Panc1 (cell line): ENCODE measurements at regions not wholly inside any gene's neighbourhood (a gene's known extent, or its start where the extent isn't known, plus 50 kb on each side); places are given as distances from the start of the nearest gene placed in this dataset.

ENCODE experiments used
- ATAC-seq: fragments of 200-7000 bp; cut with Tn5 transposase; 2 replicates; pipeline ENCODE4 v1.9.1; 2020; ENCODE audit warnings: mild to moderate bottlenecking, moderate library complexity
- BruUV-seq: library from RNA; stranded (reverse); fragments of 400-500 nt; replicated peaks from 2 replicates; lab custom pipeline; 2021; lab: Mats Ljungman, UMichigan
- CTCF ChIA-PET: fragments of 300-600 bp; sonication (Branson Sonifier 250); formaldehyde crosslinking; loops from one replicate; lab custom pipeline; 2022; ENCODE audit warnings: antibody characterized with exemption; lab: Charles Lee
- POLR2A ChIA-PET: fragments of 300-600 bp; sonication (Branson Sonifier 250); formaldehyde crosslinking; loops from one replicate; lab custom pipeline; 2022; ENCODE audit warnings: antibody characterized with exemption; lab: Charles Lee
- DNase-seq: peaks from one replicate; pipeline ENCODE4 v3.0.0-alpha.2; 2010; ENCODE audit warnings: low read depth, low spot score
- H3K27ac ChIP-seq: 2 replicates; pipeline ENCODE4 v1.5.1; 2011; ENCODE audit warnings: mild to moderate bottlenecking, low read length, inconsistent platforms
- H3K27me3 ChIP-seq: fragments of 200-500 bp; sonication (Bioruptor generic); 2 replicates; pipeline ENCODE4 v1.6.0; 2014; ENCODE audit warnings: low read length, inconsistent platforms; ENCODE audit not compliant: control insufficient read depth, insufficient read depth
- H3K36me3 ChIP-seq: fragments of 200-500 bp; sonication (Bioruptor generic); 2 replicates; pipeline ENCODE4 v1.5.1; 2014; ENCODE audit warnings: inconsistent platforms, mild to moderate bottlenecking, low read length, moderate library complexity; ENCODE audit not compliant: control insufficient read depth, insufficient read depth
- H3K4me1 ChIP-seq: 2 replicates; pipeline ENCODE4 v1.5.1; 2011; ENCODE audit warnings: inconsistent platforms, mild to moderate bottlenecking, low read length, moderate library complexity; ENCODE audit not compliant: control insufficient read depth, insufficient read depth
- H3K4me3 ChIP-seq, 2 experiments: 2 replicates each; pipeline ENCODE4 v1.5.1; 2011 to 2012; ENCODE audit warnings: low read depth in 2 of 2, low read length in 2 of 2, mild to moderate bottlenecking in 2 of 2, inconsistent platforms in 1 of 2, moderate library complexity in 1 of 2
- H3K9me3 ChIP-seq: fragments of 200-500 bp; sonication (Bioruptor generic); 2 replicates; pipeline ENCODE4 v1.5.1; 2014; ENCODE audit warnings: low read depth, mild to moderate bottlenecking, inconsistent platforms, low read length, moderate library complexity; ENCODE audit not compliant: control insufficient read depth, insufficient read depth
- CTCF ChIP-seq: fragments of 450-650 bp; IDR thresholded peaks from 2 replicates; pipeline ENCODE4 v1.5.1; 2017; ENCODE audit warnings: mild to moderate bottlenecking
- POLR2AphosphoS5 ChIP-seq: IDR thresholded peaks from 2 replicates; pipeline ENCODE4 v1.6.1; 2012; ENCODE audit warnings: mild to moderate bottlenecking, low read depth, low read length, moderate library complexity
- REST ChIP-seq, 2 experiments: IDR thresholded peaks; 2 replicates each; pipeline ENCODE4 v1.6.1; 2011 to 2012; ENCODE audit warnings: low read depth in 2 of 2, control low read depth in 1 of 2, low read length in 1 of 2, mild to moderate bottlenecking in 1 of 2, moderate library complexity in 1 of 2; ENCODE audit not compliant: insufficient read depth in 1 of 2
- SIN3A ChIP-seq: IDR thresholded peaks from 2 replicates; pipeline ENCODE4 v1.6.1; 2012; ENCODE audit warnings: low read depth, mild to moderate bottlenecking, low read length, moderate library complexity, borderline replicate concordance; ENCODE audit not compliant: insufficient read depth
- TCF7L2 ChIP-seq: IDR thresholded peaks from 2 replicates; pipeline ENCODE4 v1.6.1; 2011; ENCODE audit warnings: mild to moderate bottlenecking, low read depth, low read length, inconsistent platforms
- in situ Hi-C: cut with HindIII; loops from 2 replicates; pipeline ENCODE4 v1.10.0; 2016; ENCODE audit warnings: low sequenced_read_pairs, low pct_unique_long_range_greater_than_20kb
- intact Hi-C: fragments of 100-400 bp; cut with micrococcal nuclease; formaldehyde crosslinking; loops from one replicate; pipeline ENCODE4 v1.10.0; 2022; ENCODE audit not compliant: unreplicated experiment

- BruUV-seq: no TSS peak
- ATAC-seq (no peak), DNase-seq (no peak)
- Histone ChIP-seq H3K36me3 (no peaks in the 10 kb centered on the region), H3K27ac (no peak overlapping the region), H3K4me1 (peaks cover 19% of the 10 kb centered on the region), H3K27me3 (no peaks in the 10 kb centered on the region), H3K9me3 (no peaks in the 10 kb centered on the region), H3K4me3 (no peak overlapping the region)
- no peak for TF ChIP-seq REST (IDR thresholded peaks at IDR 0.05; ENCODE audit: insufficient read depth in 1 of 2, low read depth in 2 of 2, low read length in 1 of 2)
- TF ChIP-seq CTCF: no peak
- TF ChIP-seq TCF7L2: no peak
- TF ChIP-seq SIN3A: no peak
- no peak for TF ChIP-seq POLR2AphosphoS5
- ChIA-PET POLR2A (no interaction called here), CTCF (no interaction called here)
- in situ Hi-C loops: no loop called here
- intact Hi-C loops: no loop called here
Observed at GRCh38 chr10:98321186-98321780, 53.3 kb upstream of the LOXL4 start.

- no peak for DNase-seq
- H3K4me1 ChIP-seq: peaks cover 19% of the 10 kb centered on the region
- in situ Hi-C loops: no loop called here
- POLR2A ChIA-PET: no interaction called here
- ATAC-seq: no peak
- BruUV-seq: no TSS peak
- no peaks in the 10 kb centered on the region for H3K27me3 ChIP-seq
- H3K36me3 ChIP-seq: no peaks in the 10 kb centered on the region
- H3K9me3 ChIP-seq: no peaks in the 10 kb centered on the region
- CTCF ChIA-PET: no interaction called here
- intact Hi-C loops: no loop called here
- H3K4me3 ChIP-seq: no peak overlapping the region
- H3K27ac ChIP-seq: no peak overlapping the region
- no peak for TF ChIP-seq POLR2AphosphoS5
- TF ChIP-seq TCF7L2: no peak
- TF ChIP-seq REST (IDR thresholded peaks at IDR 0.05; ENCODE audit: insufficient read depth in 1 of 2, low read depth in 2 of 2, low read length in 1 of 2): no peak
- no peak for TF ChIP-seq CTCF
- no peak for TF ChIP-seq SIN3A
Observed at GRCh38 chr10:98320486-98321185, 52.6 kb upstream of the LOXL4 start.
